ENCODE measurements at regions not wholly inside any gene's neighbourhood (a gene's known extent, or its start where the extent isn't known, plus 50 kb on each side); places are given as distances from the start of the nearest gene placed in this dataset.

DNA sequence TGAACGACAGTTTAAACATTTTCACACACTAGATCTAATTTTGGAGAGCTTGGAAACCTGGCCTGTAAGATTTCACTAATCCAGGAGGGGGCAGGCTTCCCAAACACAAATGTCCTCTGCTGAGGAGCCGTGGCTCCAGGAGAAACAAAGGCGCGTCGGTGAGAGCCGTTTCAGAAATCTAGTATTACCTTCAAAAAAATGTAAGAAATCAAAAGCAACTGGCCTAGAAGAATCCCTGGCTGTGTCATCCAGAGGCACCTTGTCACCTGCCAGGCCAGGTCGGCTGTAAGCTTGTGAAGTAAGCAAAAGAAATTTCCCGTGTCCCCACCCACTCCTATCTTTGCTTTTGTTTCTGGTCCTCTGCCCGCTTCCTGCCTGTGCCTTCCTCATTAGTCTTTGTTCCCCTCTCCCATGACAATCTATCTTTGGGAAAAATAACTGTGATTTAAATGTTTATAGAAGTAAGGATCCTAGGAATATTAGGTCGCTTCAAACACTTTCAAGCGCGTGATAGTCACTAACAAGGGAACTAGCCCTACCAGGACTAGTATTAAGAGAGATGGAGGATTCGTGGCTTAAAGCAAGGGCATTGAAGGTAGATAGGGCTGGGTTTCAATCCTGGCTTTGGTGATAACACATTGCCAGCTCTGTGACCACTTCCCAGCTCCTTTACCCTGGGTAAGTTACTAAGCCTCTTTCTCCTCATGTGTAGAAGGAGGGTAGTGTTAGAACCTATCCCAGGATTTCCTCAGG lies 99.5 kb upstream of the STK39 start:
- TF ChIP-seq, protein P1, sequence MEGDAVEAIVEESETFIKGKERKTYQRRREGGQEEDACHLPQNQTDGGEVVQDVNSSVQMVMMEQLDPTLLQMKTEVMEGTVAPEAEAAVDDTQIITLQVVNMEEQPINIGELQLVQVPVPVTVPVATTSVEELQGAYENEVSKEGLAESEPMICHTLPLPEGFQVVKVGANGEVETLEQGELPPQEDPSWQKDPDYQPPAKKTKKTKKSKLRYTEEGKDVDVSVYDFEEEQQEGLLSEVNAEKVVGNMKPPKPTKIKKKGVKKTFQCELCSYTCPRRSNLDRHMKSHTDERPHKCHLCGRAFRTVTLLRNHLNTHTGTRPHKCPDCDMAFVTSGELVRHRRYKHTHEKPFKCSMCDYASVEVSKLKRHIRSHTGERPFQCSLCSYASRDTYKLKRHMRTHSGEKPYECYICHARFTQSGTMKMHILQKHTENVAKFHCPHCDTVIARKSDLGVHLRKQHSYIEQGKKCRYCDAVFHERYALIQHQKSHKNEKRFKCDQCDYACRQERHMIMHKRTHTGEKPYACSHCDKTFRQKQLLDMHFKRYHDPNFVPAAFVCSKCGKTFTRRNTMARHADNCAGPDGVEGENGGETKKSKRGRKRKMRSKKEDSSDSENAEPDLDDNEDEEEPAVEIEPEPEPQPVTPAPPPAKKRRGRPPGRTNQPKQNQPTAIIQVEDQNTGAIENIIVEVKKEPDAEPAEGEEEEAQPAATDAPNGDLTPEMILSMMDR (IDR thresholded peaks at IDR 0.05; ENCODE audit: low read depth, low read length), result peak; percentile 71
- Histone ChIP-seq H3K36me3 (no peaks in the 10 kb centered on the region), H3K27ac (no peak overlapping the region), H3K9me3 (ENCODE audit: low read depth) (no peaks in the 10 kb centered on the region), H3K4me1 (ENCODE audit: low read depth) (no peaks in the 10 kb centered on the region), H3K27me3 (no peaks in the 10 kb centered on the region), H3K4me3 (peak overlapping the region; percentile 28)
- peak; percentile 77 to 83 for DNase-seq (ENCODE audit: low read depth in 1 of 2, low spot score in 1 of 2)

DNA sequence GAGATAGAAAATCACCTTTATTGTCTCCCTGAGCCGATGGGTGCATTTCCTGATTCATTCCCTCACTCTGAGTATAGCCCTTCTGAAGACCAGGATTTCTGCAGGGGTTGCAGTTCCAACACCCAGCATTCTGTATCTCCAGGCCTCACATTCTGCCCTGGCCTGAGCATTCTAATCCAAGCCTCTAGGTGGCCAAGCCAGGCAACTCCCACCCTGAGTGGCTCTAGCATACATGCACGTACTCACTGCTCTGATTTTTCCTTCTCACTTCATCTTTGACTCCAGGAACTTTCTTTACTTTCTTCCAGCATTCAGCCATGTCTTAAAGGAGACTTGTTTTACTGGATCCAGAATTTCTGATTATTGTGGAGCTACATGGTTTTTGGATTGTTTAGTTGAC lies 100.7 kb upstream of the STK39 start:
- TF ChIP-seq, protein P1 (IDR thresholded peaks at IDR 0.05; ENCODE audit: low read depth, low read length), result peak; percentile 54
- Histone ChIP-seq H3K36me3 (no peaks in the 10 kb centered on the region), H3K27me3 (no peaks in the 10 kb centered on the region), H3K4me1 (ENCODE audit: low read depth) (no peaks in the 10 kb centered on the region), H3K4me3 (no peak overlapping the region), H3K9me3 (ENCODE audit: low read depth) (no peaks in the 10 kb centered on the region), H3K27ac (no peak overlapping the region)
- DNase-seq (ENCODE audit: low read depth in 1 of 2, low spot score in 1 of 2), result peak; percentile 56 to 70

DNA sequence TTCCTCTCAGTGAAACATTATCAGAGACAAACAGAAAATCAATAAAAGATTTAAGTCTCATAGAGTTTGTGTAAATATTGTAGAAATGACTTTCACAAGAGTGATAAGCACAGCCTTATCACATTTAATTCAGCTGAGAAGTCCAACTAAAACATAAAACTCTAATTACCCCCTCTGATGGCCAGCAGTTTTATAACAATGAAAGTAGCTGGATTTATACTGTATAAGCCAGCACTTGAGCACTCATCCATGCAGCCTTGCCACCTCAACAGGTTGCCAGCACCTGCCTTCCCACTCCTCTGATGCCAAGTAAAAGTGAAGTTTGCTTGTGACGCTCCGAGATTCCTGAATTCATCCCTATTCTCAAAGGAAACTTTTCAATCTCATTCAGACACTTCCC lies 103.0 kb upstream of the STK39 start:
- H3K4me3 ChIP-seq, result no peak overlapping the region
- H3K36me3 ChIP-seq, result no peaks in the 10 kb centered on the region
- TF ChIP-seq, protein P1 (IDR thresholded peaks at IDR 0.05; ENCODE audit: low read depth, low read length), result peak; percentile 6
- H3K9me3 ChIP-seq (ENCODE audit: low read depth), result no peaks in the 10 kb centered on the region
- no peaks in the 10 kb centered on the region for H3K27me3 ChIP-seq
- H3K4me1 ChIP-seq (ENCODE audit: low read depth), result no peaks in the 10 kb centered on the region
- H3K27ac ChIP-seq, result no peak overlapping the region
- peak in 1 of 2 donors; percentile 24 for DNase-seq (ENCODE audit: low read depth in 1 of 2, low spot score in 1 of 2)

DNA sequence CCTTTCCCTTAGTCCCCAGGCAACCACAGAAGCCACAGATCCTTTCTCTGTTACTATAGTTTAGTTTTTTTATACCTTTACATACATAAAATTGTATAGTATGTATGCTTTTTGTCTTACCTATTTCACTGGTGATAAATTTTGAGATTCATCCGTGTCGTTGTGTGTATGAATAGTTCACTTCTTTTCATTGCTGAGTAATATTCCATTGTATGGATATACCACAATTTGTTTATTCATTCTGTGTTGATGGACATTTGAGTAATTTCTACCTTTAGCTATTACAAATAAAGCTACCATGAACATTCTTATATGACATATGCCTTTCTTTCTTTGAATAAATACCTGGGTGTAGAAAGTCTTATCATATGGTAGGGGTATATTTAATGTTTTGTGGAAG lies 102.8 kb upstream of the CERS6 start:
- H3K36me3 ChIP-seq, result no peaks in the 10 kb centered on the region
- H3K4me3 ChIP-seq, result no peak overlapping the region
- H3K9me3 ChIP-seq (ENCODE audit: low read depth), result no peaks in the 10 kb centered on the region
- TF ChIP-seq, protein P1 (IDR thresholded peaks at IDR 0.05; ENCODE audit: low read depth, low read length), result no peak
- no peaks in the 10 kb centered on the region for H3K27me3 ChIP-seq
- H3K4me1 ChIP-seq (ENCODE audit: low read depth), result no peaks in the 10 kb centered on the region
- H3K27ac ChIP-seq, result no peak overlapping the region
- no peak for DNase-seq (ENCODE audit: low read depth in 1 of 2, low spot score in 1 of 2)

DNA sequence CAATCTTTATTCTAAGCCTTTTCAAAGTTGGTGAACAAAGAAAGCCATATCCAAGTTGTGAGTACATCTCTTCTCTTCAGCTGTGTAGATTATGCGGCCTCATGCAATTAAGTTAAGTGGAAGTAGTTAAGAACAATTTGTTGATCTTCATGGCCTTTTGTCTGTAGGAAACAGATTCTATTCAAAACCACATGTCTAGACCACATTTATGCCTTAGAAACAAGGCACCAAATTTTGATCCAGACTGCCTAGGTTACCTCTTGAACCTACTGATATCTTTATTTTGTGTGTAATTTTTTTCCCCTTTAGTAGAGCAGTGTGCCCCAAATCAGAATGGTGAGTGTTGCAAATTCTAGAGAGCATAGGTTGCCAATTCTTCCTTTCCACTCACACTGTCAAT lies 101.6 kb upstream of the CERS6 start:
- Histone ChIP-seq H3K4me1 (ENCODE audit: low read depth) (no peaks in the 10 kb centered on the region), H3K36me3 (no peaks in the 10 kb centered on the region), H3K27me3 (no peaks in the 10 kb centered on the region)

More for the DNA sequence above, 101.6 kb upstream of the CERS6 start:
- H3K9me3 ChIP-seq (ENCODE audit: low read depth), result no peaks in the 10 kb centered on the region
- H3K4me3 ChIP-seq, result no peak overlapping the region
- no peak overlapping the region for H3K27ac ChIP-seq
- TF ChIP-seq, protein P1 (IDR thresholded peaks at IDR 0.05; ENCODE audit: low read depth, low read length), result no peak
- DNase-seq (ENCODE audit: low read depth in 1 of 2, low spot score in 1 of 2), result no peak
